ENCODE measurements at regions not wholly inside any gene's neighbourhood (a gene's known extent, or its start where the extent isn't known, plus 50 kb on each side); places are given as distances from the start of the nearest gene placed in this dataset.
A peak's percentile ranks its signal among the peaks of the same experiment; 100 is the strongest.
"Not testable (repeated sequence)": the region's sequence is repeated elsewhere in the genome, so short reads cannot be mapped to it uniquely, and the experiment has no call there.

DNA sequence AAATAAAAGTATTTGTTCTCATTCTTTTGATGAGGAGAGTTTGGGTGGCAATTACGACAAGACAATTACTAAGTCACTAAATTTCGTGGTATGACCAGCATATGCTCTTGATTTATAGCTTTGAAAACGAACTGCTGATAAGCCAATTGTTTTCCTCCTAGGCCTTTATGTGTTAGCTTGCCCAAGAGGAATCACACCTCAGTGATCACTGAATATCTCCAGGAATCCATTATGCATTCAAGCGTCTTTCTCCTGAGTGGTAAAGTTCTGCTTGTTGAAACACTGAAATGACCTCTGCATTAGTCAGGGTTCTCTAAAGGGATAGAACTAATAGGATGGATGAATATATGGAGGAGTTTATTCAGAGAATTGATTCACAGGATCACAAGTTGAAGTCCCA, 677.7 kb upstream of the MEF2C start:
- DNase-seq (ENCODE audit: low read depth in 2 of 2), result no peak

DNA sequence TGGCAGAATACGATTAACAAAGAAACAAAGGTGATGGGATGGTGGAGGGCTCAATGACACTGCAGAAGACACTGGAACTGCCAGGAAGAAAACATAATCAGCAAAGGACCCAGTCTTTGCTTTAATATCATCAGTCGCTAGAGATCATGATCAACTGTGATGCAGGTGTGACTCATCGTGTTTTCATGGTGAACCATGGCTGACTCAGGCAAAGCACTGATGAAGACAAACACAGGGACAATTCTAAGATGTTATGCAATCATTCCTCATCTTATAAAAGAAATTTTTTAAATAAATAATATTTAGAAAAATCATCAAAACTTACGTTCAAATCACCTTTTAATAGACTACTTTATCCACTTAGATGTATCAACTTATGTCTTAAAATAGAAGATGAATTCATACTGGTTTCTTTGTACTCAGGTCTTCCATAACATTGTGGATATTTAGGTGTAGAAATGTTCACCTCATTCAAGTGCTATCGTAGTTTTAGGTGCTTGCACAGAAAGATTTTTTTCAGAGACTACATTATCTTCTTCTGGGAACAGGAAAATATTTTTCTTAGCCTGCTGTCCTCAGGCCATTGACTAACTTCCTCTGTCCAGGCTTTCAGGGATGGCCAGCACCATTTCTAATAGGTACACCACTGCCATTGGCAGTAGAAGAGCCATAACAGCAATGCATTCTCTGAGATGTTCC, 673.4 kb upstream of the MEF2C start:
- DNase-seq (ENCODE audit: low read depth in 2 of 2), result peak; percentile 55

- no peak for DNase-seq (ENCODE audit: low read depth in 2 of 2)
These were observed 663.7 kb upstream of the MEF2C start for GRCh38 chr5:89546657-89547056.

DNA sequence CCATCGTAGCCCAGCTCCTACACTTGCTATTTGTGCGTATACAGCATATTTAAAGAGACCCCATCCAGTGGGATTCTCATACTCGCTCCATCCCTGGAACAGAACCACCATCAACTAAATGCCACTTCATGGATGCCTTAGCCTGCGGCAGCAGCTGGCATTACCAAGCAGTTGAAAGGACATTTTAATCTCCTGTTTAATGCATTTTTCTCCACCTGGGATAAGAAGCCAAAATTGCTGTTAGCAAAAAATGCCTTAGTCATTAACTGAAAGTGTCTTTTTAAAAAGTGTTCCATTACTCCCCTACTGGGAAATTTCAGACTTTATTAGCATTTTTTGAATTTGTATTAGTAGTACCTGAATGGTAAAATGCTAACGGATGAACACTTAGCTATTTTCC, 662.6 kb upstream of the MEF2C start:
- DNase-seq (ENCODE audit: low read depth in 2 of 2), result no peak

DNA sequence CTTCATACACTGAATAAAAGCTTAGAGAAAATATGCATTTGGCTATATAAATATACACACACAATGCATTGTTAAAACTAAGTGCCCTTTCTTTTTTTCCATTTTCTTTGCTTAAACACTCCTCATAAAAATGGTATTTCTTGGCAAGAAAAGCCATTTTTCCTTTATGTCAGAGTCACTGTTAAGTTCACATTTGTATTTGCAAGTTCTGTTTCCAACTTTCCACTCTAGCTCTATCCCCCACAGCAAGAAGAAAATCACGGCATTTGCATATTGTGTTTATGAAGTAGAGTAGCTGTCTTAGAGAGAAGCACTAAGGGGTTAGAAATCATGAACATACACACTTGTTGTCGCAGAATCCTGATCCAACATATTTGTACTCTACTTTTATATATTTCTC, 662.1 kb upstream of the MEF2C start:
- no peak for DNase-seq (ENCODE audit: low read depth in 2 of 2)

DNA sequence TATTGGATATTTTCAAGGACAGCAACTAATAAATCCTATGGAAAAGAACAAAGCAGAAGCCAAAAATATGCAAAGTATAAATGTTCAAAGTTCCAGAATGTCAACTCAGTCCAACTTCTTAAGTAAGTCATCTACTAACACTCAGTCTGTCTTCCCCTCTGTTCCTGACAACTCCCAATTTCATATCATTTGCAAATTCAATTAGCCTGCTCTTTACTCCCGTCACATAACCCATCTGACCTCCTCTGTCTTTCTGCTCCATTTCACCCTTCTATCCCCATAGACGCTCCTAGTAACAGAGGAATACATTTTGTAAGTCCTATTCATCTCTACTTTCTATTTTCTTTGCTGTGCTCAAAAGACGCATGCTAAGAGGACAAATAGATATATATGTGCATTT, 659.8 kb upstream of the MEF2C start:
- no peak for DNase-seq (ENCODE audit: low read depth in 2 of 2)

GRCh38 chr5:89537800-89538199, 654.8 kb upstream of the MEF2C start:
- no peak for DNase-seq (ENCODE audit: low read depth in 2 of 2)

GRCh38 chr5:89536020-89536419, 653.0 kb upstream of the MEF2C start:
- DNase-seq (ENCODE audit: low read depth in 2 of 2), result no peak

- no peak for DNase-seq (ENCODE audit: low read depth in 2 of 2)
These were observed 652.4 kb upstream of the MEF2C start for GRCh38 chr5:89535411-89535810.

DNA sequence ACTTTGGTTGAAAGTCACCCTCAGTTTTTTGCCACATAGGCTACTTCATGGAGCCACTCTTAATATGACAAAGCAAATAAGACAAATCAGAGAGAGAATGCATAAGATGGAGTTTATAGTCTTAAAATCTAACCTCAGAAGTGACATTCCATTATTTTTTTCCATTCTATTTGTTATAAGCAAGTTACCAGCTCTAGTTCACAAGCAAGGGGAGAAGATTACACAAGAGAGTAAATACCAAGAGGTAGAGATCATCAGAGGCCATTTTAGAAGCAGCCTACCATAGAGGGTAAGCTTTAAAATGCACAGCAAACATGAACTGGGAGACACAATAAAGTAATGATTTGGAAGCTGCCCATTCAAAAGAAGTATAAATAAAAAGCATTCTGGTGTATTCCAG, 651.3 kb upstream of the MEF2C start:
- peak; percentile 16 to 21 for DNase-seq (ENCODE audit: low read depth in 2 of 2)

DNA sequence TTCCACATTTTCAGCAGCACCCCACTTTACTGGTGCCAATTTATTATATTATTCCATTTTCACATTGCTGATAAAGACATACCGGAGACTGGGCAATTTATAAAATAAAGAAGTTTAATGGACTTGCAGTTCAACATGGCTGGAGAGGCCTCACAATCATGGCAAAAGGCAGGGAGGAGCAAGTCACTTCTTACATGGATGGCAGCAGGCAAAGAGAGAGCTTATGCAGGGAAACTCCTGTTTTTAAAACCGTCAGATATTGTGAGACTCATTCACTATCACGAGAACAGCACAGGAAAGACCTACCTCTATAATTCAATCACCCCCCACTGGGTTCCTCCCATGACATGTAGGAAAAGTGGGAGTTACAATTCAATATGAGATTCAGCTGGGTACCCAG, 641.8 kb upstream of the MEF2C start:
- no peak for DNase-seq (ENCODE audit: low read depth in 2 of 2)

DNA sequence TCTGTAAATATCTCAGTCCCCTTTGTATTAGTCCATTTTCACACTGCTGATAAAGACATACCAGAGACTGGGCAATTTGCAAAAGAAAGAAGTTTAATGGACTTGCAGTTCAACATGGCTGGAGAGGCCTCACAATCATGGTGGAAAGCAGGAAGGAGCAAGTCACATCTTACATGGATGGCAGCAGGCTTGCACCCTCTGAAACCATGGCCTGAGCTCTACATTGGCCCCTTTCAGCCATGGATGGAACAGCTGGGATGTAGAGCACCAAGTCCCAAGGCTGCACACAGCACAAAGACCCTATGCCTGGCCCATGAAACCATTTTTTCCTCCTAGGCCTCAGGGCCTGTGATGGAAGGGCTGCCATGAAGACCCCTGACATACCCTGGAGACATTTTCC, 640.9 kb upstream of the MEF2C start:
- not testable (repeated sequence) for DNase-seq (ENCODE audit: low read depth in 2 of 2)

- DNase-seq (ENCODE audit: low read depth in 2 of 2), result no peak
These were observed 637.8 kb upstream of the MEF2C start for GRCh38 chr5:89520771-89521170.

GRCh38 chr5:89513299-89514044, 630.5 kb upstream of the MEF2C start:
- no peak for DNase-seq (ENCODE audit: low read depth in 2 of 2)

DNA sequence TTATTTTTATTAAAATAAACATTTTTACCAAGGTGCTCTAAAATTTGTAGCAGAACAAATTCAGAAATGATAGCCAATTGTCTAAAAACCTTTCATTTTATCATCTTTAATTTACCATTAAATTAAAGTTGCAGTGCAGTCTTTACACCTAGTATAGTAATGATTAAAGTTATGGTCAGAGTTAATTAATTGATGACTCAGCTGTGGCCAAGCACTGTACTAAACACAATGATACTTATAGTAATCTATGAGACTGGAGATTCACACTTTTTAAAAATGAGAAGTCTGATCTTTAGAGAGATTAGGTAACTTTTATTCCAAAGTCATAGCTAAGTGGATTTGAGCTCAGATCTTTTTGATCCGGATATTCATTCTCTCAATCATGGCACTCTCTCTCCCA, 621.1 kb upstream of the MEF2C start:
- no peak for DNase-seq (ENCODE audit: low read depth in 2 of 2)

DNA sequence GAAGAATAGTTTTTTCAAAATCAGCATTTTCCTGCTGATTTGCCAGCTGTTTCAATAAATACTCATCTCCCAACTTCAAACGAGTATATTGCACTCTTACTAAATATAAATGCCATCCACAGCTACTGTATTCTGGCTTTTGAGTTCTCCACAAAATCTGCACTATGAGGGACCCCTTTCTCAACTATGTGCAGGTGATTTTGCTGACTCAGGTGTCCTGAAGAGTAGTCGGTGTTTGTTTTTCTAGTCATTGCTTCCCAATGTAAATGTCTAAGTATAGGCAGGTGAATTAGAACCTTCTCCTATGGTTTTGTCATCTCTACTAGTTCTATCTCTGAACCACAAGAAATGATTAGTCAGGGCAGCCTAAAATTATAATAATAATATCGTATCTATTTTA, 616.8 kb upstream of the MEF2C start:
- DNase-seq (ENCODE audit: low read depth in 2 of 2), result no peak

DNA sequence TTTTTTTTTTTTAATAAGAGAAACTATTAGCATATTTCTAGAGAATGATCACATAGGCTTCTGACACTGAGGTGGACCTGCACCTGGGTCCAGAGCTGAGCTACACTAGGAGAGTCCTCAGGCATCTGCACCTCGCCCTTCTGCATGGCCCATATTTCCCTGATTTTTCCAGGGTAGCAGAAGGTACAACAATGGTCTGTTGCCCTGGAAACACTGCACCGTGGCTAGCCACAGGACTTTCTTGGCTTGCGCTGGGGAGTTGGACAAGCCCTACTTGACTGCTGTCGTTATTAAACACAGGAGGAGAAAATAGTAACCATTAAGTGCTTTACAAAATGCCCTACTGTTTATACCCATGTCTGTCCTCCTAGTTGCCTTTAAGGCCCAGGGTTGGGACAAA, 615.7 kb upstream of the MEF2C start:
- DNase-seq (ENCODE audit: low read depth in 2 of 2), result no peak

- no peak for DNase-seq (ENCODE audit: low read depth in 2 of 2)
These were observed 610.4 kb upstream of the MEF2C start for GRCh38 chr5:89493414-89493813.

GRCh38 chr5:89484962-89485361, 602.0 kb upstream of the MEF2C start:
- DNase-seq (ENCODE audit: low read depth in 2 of 2), result no peak

- DNase-seq (ENCODE audit: low read depth in 2 of 2), result no peak
These were observed 597.5 kb upstream of the MEF2C start for GRCh38 chr5:89480406-89481007.

DNA sequence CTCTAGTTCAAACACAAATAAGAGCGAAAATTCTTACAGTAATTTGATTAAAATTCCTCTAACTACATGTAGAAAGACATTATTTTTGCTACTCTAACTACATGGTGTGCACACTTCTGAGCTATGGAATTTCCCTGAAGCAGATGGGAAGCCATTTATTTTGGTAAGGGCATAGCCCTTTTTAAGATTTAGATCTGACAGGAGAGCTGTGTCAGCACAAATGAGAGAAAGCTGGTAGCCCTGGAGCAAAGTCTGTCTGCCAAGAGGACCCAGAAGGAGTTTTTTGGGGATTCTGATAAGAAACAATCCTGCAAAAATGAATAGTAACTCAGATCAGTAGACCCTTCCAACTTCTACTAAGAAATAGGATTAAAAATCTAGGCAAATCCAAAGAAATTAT, 595.9 kb upstream of the MEF2C start:
- DNase-seq (ENCODE audit: low read depth in 2 of 2), result no peak

GRCh38 chr5:89473196-89473595, 590.2 kb upstream of the MEF2C start:
- no peak for DNase-seq (ENCODE audit: low read depth in 2 of 2)

GRCh38 chr5:89471541-89471940, 588.6 kb upstream of the MEF2C start:
- peak; percentile 84 to 86 for DNase-seq (ENCODE audit: low read depth in 2 of 2)
